ENCODE measurements at regions not wholly inside any gene's neighbourhood (a gene's known extent, or its start where the extent isn't known, plus 50 kb on each side); places are given as distances from the start of the nearest gene placed in this dataset.

DNA sequence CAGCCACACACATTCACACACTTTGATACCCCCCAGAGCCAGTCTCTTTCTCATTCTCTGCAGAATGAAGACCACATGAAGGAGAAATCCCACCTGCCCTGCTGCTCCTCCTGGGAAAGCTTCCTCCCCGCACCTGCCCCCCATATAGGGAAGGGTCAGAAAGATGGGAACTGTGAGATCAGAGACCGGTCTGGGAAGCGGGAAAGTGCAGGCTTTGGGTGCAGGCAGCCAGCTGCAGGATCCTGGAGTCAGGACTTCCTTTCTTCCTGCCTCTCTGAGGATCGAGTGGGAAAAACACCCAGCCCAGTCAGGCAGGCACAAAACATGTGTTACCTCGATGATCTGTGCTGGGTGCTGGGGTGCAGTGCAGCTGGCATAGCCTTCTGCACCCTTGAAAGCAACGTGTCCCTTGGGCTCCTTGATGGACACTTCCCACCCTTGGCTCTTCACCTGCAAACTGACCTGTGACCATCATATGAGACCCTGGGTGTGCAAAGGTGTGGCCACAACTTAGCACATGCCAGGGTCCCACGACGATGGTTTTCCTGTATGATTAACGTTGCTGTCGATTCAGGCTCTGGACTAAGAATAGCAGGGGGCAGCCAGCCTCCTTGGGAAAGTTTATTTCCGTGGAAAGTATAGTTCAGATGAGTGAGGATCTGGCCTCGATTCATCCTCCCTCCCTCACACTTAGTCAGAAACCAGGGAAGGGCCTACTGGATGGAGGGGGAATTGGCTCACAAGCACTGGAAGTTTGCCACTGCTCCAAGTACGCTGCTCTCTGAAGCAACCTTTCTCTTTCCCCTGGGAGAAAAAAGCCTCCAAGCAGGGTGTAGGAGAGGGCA is 105.4 kb upstream of the MED13L start:
- DNase-seq: peak; percentile 87

GRCh38 chr12:116384175-116384574 is 106.7 kb upstream of the MED13L start:
- DNase-seq: no peak

DNA sequence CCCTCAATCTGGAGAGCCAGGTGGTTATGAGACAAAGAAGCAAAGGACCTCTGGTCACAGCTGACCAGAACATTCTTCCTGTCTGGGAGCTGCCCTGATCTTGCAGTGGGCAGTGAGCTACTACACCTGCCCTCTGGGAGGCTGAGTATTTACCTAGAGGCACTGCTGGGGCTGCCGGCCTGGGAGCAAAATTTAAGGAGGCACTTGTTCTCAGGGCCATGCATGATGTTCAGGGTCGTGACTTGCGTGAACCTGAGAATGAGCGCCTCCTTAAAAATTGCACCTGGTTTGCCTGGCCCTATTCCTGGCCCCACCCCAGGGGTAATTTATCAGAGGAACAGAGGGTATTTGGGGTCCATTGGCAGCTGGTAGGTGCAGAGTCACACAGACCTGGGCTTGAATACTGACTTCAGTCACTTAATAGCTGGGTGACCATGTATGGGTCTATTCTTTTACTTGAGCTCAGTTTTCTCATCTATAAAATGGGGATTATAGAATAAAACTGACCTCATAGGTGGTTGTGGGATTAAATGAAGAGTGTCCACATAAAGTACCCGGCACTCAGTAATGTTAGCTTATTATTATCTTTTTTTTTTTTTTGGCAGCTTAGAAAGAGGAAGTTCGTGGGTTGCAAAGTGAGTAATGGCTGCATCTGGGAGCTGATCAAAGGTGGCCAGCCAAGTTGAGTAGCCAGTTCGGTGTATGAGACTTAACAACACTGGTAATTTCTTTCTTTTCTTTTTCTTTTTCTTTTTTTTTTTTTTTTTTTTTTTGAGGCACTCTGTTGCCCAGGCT is 107.4 kb upstream of the MED13L start:
- no peak for DNase-seq

DNA sequence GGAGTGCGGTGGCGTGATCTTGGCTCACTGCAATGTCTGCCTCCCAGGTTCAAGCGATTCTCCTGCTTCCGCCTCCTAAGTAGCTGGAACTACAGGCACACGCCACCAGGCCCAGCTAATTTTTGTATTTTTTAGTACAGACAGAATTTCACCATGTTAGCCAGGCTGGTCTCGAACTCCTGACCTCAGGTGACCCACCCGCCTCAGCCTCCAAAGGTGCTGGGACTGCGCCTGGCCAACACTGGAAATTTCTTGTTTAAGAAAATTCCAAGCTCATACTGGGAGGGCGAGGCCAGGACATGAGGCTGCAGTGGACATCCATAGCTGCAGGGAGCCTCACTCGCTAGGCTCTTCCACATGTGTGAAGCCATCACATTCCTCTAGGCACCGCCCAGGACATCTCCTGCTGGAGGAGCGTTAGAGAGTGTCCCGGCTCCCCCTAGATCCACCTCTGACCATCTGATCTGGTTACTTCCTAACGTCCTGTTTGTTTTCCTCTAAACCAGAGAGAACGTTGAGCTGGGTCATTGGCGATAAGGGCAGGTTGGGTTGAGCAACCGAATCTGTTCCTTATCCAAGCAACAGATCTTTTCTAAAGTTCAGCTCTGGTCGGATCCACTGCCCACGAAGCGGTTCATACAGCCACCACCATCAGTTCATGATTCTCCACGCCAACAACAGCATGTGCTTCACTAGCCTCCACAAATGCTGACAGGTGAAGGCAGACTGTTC is 108.2 kb upstream of the MED13L start:
- no peak for DNase-seq

GRCh38 chr12:116389326-116389725 is 111.8 kb upstream of the MED13L start:
- no peak for DNase-seq

DNA sequence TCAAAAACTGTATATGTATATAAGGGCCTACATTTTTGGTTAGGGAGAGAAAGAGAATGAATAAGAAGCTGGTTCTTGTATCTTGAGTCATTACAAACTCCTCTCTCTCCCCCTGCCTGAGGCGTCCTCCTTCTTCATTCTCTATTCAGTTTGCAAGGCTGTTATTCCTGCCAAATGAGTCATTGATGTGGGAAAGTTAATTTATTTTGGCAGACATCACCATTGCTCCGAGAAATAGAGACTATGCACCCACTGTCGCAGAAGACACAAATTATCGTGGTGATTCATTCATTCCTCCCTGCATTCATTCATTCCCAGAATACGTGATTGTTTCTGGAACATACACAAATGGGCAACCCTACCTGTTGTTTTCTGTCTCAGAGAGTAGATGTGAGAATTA is 112.5 kb upstream of the MED13L start:
- DNase-seq: no peak

DNA sequence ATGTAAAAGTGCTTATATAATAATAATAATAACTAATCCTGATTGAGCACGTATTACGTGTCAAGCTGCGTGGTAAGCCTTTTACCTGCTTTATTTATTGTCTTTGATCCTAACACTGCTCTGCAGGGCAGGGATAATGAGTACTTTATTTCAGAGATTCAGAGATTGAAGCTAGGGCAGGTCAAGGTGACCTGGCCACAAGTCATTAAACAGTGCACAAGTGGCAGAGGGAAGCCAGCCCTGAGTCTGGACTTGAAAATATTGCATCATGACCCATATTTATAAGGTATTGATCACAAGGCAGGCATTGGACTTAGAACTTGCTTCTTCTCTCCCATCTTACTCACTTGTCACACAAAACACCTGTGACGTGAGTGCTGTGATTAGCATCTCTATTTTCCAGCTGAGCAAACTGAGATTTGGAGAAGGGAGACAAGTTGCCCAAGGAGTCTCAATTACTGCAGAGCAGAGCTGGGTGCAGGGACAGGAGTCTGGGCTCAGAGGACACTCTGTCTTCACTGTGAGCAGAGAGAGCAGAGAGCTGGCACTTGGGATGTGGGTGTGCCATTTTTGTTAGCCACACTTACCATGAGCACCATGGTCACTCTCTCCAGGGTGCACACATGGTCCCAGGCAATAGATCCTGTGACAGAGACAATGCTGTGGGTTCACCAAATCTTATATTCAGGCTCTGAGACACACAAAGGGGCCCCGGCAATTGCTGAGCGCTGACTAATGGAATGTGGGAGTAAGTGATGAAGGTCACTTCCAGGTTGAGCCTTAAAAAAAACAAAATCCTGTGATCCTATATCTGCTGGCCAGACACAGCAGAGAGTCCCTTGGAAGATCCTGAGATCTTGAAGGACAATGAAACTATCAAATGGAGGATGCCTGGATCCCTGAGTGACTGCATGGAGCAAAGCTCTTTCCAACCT is 113.2 kb upstream of the MED13L start:
- no peak for DNase-seq

- DNase-seq: no peak
Measured at GRCh38 chr12:116391501-116391900, 114.0 kb upstream of the MED13L start.

DNA sequence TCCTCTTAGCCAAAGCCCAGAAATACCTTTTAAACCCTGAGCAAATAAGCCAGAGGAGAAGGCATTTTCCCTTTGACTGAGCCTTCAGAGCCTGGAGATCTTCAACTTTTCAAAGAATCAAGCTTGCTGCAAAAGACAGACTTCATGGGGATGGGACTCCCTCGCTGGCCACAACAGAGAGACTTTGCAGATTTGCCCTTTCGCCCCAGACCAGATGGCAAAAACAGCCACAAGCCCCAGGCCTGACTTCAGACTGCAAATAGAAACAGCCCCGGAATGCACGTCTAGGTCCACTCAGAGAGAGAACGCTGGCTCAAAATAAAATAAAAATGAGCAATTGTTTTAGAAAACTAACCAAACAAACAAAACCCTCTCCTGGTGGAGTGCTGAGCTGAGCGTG is 114.6 kb upstream of the MED13L start:
- DNase-seq: no peak

DNA sequence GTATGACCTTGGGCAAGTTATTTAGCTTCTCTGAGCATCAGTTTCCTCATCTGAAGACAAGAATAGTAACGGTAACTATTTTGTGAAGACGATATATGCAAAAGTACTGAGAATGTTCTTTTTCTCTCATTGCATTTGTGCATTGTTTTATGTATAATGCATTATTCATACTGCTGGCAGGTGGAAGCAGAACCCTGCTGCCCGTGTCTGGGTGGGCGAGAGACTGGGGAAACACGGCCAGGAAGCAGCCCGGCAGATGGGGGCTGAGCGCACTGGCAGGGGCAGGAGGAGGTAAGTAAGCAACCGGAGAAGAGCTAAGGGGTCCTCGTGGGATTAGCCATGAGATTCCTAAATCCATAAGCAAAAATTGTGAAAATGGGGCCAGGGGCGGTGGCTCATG is 115.8 kb upstream of the MED13L start:
- DNase-seq: no peak

DNA sequence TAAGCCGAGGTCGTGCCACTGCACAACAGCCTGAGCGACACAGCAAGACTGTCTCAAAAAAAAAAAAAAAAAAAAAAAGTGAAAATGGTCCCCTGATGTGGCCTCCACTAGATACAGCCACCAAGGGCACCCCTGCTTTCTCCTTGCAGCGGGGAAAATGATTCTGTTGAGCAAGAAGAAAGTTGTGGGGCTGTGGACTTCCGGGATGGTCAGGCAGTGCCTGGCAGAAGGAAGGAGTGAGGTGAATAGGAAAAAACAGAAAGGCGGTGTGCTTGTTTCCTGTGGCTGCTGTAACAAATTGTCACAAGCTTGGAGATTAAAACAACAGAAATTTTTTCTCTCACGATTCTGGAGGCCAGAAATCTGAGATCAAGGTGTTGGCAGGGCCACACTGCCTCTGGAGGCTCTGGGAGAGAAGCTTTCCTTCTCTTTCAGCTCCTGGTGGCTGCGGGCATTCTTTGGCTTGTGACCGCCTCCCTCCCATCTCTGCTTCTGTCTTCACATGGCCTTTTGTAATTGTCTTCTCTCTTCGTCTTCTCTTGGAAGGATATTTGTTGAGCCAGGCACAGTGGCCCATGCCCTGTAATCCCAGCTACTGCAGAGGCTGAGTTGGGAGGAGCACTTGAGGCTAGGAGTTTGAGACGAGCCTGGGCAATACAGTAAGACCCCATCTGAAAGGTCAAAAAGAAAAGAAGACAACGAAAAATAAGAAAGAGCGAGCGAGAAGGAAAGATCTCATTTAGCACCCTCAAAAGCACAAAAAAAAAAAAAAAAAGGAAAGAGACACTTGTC is 116.6 kb upstream of the MED13L start:
- no peak for DNase-seq

DNA sequence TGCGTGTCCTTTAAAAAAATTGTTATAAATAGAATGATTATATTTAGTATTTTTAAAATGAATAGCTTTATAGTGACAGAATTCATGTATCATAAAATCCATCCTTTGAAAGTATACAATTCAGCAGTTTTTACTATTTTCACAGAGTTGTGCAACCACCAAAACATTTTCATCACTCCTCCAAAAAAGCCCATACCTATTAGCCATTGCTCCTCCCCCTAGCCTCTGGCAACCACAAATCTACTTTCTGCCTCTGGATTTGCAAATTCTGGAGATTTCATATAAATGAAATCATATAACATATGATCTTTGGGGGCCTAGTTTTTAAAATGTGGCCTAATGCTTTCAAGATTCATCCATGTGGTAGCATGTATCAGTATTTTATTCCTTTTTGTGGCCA is 117.9 kb upstream of the MED13L start:
- DNase-seq: no peak

DNA sequence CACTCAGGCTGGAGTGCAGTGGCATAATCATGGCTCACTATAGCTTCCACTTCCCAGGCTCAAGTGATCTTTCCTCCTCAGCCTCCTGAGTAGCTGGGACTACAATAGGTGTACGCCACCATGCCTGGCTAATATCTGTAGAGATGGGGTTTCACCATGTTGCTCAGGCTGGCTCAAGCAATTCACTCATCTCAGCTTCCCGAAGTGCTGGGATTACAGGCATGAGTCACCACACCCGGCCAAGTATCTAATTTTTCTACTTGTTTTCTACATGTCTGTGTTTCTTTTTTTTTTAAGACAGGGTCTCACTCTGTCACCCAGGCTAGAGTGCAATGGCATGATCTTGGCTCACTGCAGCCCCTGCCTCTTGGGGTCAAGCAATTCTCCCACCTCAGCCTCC is 119.7 kb upstream of the MED13L start:
- DNase-seq: no peak

DNA sequence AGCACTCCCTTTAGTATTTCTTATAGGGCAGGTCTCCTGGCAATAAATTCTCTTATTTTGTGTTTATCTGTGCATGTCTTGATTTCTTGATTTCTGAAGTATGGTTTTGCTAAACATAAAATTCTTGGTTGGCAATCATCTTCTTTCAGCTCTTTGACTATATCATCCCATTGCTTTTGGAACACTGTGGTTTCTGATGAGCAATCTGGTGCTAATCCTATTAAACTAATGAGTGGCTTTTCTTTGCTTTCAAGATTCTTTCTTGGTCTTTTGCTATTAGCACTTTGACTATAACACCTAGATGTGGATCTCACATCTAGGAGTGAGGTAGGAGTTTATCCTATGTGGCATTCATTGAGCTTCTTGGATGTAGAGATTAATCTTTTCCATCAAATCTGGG is 120.7 kb upstream of the MED13L start:
- no peak for DNase-seq

GRCh38 chr12:116399055-116399454 is 121.6 kb upstream of the MED13L start:
- DNase-seq: no peak

- no peak for DNase-seq
Measured at GRCh38 chr12:116400636-116401372, 123.3 kb upstream of the MED13L start.

DNA sequence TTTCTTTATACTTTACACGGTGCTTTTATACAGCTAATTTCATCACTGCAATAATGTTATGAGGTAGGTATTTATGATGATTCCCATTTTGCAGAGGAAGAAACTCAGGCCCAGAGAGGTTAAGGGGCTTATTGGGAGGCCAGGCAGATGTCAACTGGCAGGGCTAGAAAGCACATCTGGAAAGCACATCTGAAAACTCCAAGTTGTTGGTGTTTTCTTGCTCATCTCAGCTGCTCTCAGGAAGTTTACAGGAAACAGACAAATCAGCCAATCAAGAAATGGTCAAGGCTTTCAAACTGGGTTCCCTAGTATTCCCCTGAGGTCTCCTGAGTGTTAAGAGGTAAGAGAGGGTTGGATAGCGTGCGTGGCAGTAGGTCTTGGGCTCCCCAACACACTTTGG is 124.1 kb upstream of the MED13L start:
- DNase-seq: no peak

GRCh38 chr12:116402163-116402939 is 124.9 kb upstream of the MED13L start:
- no peak for DNase-seq

DNA sequence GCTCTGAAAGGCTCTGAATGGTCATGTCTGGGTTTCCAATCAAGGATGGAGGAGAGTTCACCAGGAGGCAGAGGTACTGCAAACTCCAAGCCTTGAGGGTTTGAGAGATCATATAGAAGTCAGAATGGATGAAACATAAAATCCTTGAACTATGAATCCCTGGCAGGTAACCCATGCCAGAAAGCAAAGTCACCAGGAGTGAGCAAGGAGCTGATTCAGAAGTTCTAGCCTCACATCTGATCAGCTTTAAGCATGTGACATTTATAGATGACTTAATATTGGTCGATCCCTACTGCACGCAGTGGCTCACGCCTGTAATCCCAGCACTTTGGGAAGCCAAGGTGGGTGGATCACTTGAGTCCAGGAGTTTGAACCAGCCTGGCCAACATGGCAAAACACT is 126.1 kb upstream of the MED13L start:
- no peak for DNase-seq

GRCh38 chr12:116404247-116404646 is 126.8 kb upstream of the MED13L start:
- DNase-seq: no peak
